ENCODE measurements at regions not wholly inside any gene's neighbourhood (a gene's known extent, or its start where the extent isn't known, plus 50 kb on each side); places are given as distances from the start of the nearest gene placed in this dataset.

- Mint-ChIP-seq H3K36me3 (ENCODE audit: insufficient read depth in 1 of 3, low read depth in 3 of 3) (peaks cover 0 to 2% (median 0%) of the 10 kb centered on the region in 3 experiments; a peak in 1 of 7 replicates), H3K27ac (no peak overlapping the region), H3K4me1 (peaks cover 12 to 22% of the 10 kb centered on the region in 2 experiments), H3K27me3 (ENCODE audit: low read depth) (peaks cover 32% of the 10 kb centered on the region), H3K9me3 (no peaks in the 10 kb centered on the region), H3K4me3 (no peak overlapping the region)
- Histone ChIP-seq H3K14ac (ENCODE audit: insufficient read depth, low read length) (no peak overlapping the region), H4K8ac (replicated peaks; ENCODE audit: insufficient read length, low read depth, low read length) (no peak overlapping the region), H3K79me2 (ENCODE audit: insufficient read depth, low read length) (no peaks in the 10 kb centered on the region), H3K9me3 (ENCODE audit: control insufficient read depth, low read depth, low read length) (no peaks in the 10 kb centered on the region), H2AK5ac (ENCODE audit: insufficient read length, low read length) (no peak overlapping the region), H2BK5ac (ENCODE audit: insufficient read length, low read length) (no peak overlapping the region), H3K23ac (ENCODE audit: insufficient read length, low read depth, low read length) (no peak overlapping the region), H4K91ac (ENCODE audit: insufficient read length, low read depth, low read length) (no peak overlapping the region), H3T11ph (ENCODE audit: low read length) (no peak overlapping the region), H2AFZ (ENCODE audit: low read length) (no peak overlapping the region), H2BK20ac (ENCODE audit: low read depth, low read length, poor library complexity, severe bottlenecking) (no peak overlapping the region), H3K27ac (ENCODE audit: insufficient read length, low read depth, low read length) (no peak overlapping the region), H2BK15ac (ENCODE audit: low read depth, low read length) (no peak overlapping the region), H4K5ac (ENCODE audit: insufficient read length, low read depth, low read length) (no peak overlapping the region), H3K56ac (ENCODE audit: insufficient read length, low read depth, low read length) (no peak overlapping the region), H3K9ac (ENCODE audit: extremely low read depth, insufficient read length, low read length) (no peak overlapping the region), H3K18ac (ENCODE audit: insufficient read length, low read depth, low read length) (no peak overlapping the region), H2BK120ac (ENCODE audit: low read depth, low read length, poor library complexity, severe bottlenecking) (no peak overlapping the region), H4K20me1 (ENCODE audit: control insufficient read depth, insufficient read depth, insufficient read length) (peaks cover 3% of the 10 kb centered on the region), H3K79me1 (ENCODE audit: insufficient read depth, low read depth, low read length, poor library complexity, severe bottlenecking) (no peaks in the 10 kb centered on the region), H3K4me2 (ENCODE audit: insufficient read depth, insufficient read length, low read length) (no peak overlapping the region), H3K4me1 (ENCODE audit: insufficient read depth, low read length) (no peaks in the 10 kb centered on the region), H2BK12ac (ENCODE audit: insufficient read length, low read depth, low read length) (no peak overlapping the region), H3K27me3 (ENCODE audit: insufficient read depth, low read length) (no peaks in the 10 kb centered on the region), H3K4ac (ENCODE audit: low read depth, low read length) (no peak overlapping the region), H3K23me2 (ENCODE audit: insufficient read length, low read depth, low read length, poor library complexity, severe bottlenecking) (no peaks in the 10 kb centered on the region)
- no CpG with 5 or more reads among the region's 24 CpGs for WGBS (ENCODE audit: extremely low coverage, insufficient read length, low lambda C conversion rate)
- no peak for TF ChIP-seq CTCF (conservative IDR thresholded peaks at IDR 0.05)
- no peak for DNase-seq
Observed at GRCh38 chr16:85319208-85319983, 207.1 kb upstream of the CIBAR2 start.

Data from H9 (cell line).